ENCODE measurements at regions not wholly inside any gene's neighbourhood (a gene's known extent, or its start where the extent isn't known, plus 50 kb on each side); places are given as distances from the start of the nearest gene placed in this dataset.

DNA sequence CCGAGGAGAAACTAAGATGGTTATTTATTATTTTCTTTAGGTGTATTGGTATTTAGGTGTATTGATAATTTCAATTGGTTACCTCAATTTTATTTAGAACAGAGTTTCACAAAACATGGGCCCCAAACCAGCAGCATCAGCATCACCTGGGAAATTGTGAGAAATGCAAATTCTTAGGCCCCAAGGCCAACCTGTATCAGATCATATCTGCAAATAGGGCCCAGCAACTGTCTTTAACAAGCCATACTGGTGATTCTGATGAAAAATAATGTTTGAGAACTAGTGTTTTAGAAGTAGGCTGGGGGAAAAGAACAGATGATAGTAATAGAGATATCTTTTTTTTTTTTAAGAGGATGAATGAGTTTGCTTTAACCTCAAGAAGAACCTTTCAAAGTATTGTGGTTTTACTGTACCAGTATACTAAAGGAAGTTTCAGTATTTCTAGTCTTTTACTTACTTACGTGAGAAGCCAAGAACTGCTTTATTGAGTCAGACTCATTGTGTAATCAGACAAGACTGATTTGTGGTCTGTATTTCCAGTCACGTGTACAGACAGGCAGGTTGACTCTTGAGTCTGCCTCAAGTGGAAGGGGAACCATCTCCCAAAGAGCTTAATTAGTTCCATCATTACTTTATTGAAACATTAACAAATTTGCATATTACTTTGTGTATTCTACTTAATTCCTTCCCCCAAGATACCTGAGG lies 60.4 kb upstream of the GAREM1 start:
- TF ChIP-seq ZNF331 (CRISPR knock-in tag; IDR thresholded peaks at IDR 0.05; ENCODE audit: low read depth) (no peak), ZNF462 (CRISPR knock-in tag; IDR thresholded peaks at IDR 0.05) (no peak), JUNB (IDR thresholded peaks at IDR 0.05; ENCODE audit: unreplicated experiment) (no peak), STAT1 (IDR thresholded peaks at IDR 0.05; ENCODE audit: unreplicated experiment) (no peak), EZH2 (IDR thresholded peaks at IDR 0.05; ENCODE audit: low read depth, unreplicated experiment) (no peak)
- TF ChIP-seq, protein P1, sequence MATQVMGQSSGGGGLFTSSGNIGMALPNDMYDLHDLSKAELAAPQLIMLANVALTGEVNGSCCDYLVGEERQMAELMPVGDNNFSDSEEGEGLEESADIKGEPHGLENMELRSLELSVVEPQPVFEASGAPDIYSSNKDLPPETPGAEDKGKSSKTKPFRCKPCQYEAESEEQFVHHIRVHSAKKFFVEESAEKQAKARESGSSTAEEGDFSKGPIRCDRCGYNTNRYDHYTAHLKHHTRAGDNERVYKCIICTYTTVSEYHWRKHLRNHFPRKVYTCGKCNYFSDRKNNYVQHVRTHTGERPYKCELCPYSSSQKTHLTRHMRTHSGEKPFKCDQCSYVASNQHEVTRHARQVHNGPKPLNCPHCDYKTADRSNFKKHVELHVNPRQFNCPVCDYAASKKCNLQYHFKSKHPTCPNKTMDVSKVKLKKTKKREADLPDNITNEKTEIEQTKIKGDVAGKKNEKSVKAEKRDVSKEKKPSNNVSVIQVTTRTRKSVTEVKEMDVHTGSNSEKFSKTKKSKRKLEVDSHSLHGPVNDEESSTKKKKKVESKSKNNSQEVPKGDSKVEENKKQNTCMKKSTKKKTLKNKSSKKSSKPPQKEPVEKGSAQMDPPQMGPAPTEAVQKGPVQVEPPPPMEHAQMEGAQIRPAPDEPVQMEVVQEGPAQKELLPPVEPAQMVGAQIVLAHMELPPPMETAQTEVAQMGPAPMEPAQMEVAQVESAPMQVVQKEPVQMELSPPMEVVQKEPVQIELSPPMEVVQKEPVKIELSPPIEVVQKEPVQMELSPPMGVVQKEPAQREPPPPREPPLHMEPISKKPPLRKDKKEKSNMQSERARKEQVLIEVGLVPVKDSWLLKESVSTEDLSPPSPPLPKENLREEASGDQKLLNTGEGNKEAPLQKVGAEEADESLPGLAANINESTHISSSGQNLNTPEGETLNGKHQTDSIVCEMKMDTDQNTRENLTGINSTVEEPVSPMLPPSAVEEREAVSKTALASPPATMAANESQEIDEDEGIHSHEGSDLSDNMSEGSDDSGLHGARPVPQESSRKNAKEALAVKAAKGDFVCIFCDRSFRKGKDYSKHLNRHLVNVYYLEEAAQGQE (IDR thresholded peaks at IDR 0.05; ENCODE audit: unreplicated experiment): no peak

More for the DNA sequence above, 60.4 kb upstream of the GAREM1 start:
- Mint-ChIP-seq H3K27ac (no peak overlapping the region), H3K4me3 (no peak overlapping the region), H3K4me1 (no peaks in the 10 kb centered on the region; the same call in 2 of the 3 replicates), H3K9me3 (no peaks in the 10 kb centered on the region), H3K36me3 (ENCODE audit: low read depth) (no peaks in the 10 kb centered on the region), H3K27me3 (ENCODE audit: insufficient read depth, low read depth, poor library complexity) (no peaks in the 10 kb centered on the region)
- DNase-seq (ENCODE audit: low spot score) (no peak), ATAC-seq (no peak)
- no peak overlapping the region for H2AFZ ChIP-seq
- H3K9me2 ChIP-seq (ENCODE audit: insufficient read depth): 0 out of 2 replicates have a peak, but pooled peaks cover 3% of the 10 kb centered on the region
- no peak overlapping the region for H3K4me3 ChIP-seq
- H4K20me1 ChIP-seq (replicated peaks; ENCODE audit: insufficient read depth): no peaks in the 10 kb centered on the region
- H3F3A ChIP-seq (replicated peaks; ENCODE audit: low read depth): no peaks in the 10 kb centered on the region
- H3K4me1 ChIP-seq (ENCODE audit: insufficient read depth): no peaks in the 10 kb centered on the region
- no peak overlapping the region for H3K4me2 ChIP-seq
- no peaks in the 10 kb centered on the region for H3K27me3 ChIP-seq (ENCODE audit: insufficient read depth)
- no peak overlapping the region for H3K27ac ChIP-seq (ENCODE audit: low read depth)
- no peaks in the 10 kb centered on the region for H3K36me3 ChIP-seq (ENCODE audit: insufficient read depth)
- H3K79me2 ChIP-seq (replicated peaks; ENCODE audit: insufficient read depth): no peaks in the 10 kb centered on the region

All from GM23338 (cell line).